ENCODE measurements at regions not wholly inside any gene's neighbourhood (a gene's known extent, or its start where the extent isn't known, plus 50 kb on each side); places are given as distances from the start of the nearest gene placed in this dataset.

DNA sequence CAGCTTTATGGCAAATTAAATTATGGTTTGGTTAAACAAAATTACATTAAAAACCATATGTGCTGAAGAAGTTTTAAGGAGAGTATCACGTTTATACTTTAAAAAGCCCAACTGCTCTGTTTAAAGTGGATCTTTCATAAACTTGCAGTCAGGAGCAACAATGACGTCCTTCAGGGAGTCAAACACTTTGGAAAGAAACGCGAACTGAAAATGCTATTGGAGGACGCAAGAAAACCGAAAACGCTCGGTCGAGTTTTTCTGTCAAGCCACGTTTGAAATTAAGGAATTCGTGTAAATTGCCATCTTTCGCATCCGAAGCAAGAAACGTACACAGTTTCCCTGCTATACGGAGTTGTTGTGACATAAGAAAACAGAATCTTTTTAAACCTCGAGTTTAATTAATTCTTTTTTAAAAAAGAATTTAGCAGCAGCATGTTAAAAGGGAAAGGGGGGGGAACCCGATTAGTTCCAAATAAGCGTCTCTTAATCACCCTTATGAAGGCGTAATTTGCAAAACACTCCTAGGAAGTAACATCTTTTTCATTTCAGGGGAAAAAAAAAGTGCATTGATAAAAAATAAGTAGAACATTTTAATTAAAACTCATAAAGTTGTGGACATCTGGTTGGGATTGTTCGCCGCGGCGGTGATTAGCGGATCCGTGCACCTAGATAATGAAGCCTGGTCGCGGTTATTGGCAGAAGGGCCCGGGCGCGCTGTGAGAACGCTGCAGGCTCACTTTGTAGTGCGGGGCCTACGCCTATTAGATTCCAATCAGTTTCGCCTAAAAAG lies 295.4 kb downstream of the TFAP2C start:
- H3K4me3 ChIP-seq: peak overlapping the region in 4 of 5 donors; percentile 14 to 35 (median 22)
- H3K4me1 ChIP-seq (replicated peaks in 1 of 2): peaks cover 0 to 9% of the 10 kb centered on the region in 2 donors
- in situ Hi-C loops (cut with MboI; ENCODE audit: low pct_unique_long_range_greater_than_20kb in 2 of 9, low sequenced_read_pairs in 9 of 9, unreplicated experiment in 9 of 9): no loop called here
- no peak overlapping the region for H3K27ac ChIP-seq
- 0 to 90% (median 3%) methylated on average over 11 to 34 of the region's 34 CpGs for WGBS, 10 experiments
- peak in 2 of 8 experiments; percentile 41 to 60 for ATAC-seq (replicated peaks in 6 of 8)

- 0 to 20% (median 0%) methylated on average over 3 to 20 of the region's 73 CpGs; no CpG with 5 or more reads in 3 of the 10 experiments for WGBS, 10 experiments
- peak; percentile 94 to 98 (median 94) for ATAC-seq (replicated peaks in 6 of 8)
Observed at GRCh38 chr20:56925082-56925830, 296.1 kb downstream of the TFAP2C start.

GRCh38 chr20:56925831-56926170 lies 296.7 kb downstream of the TFAP2C start:
- WGBS, 10 experiments: 0 to 17% (median 4%) methylated on average over 1 to 14 of the region's 17 CpGs; no CpG with 5 or more reads in 3 of the 10 experiments
- Histone ChIP-seq H3K4me1 (replicated peaks in 1 of 2) (peaks cover 0 to 9% of the 10 kb centered on the region in 2 donors), H3K4me3 (peak overlapping the region; percentile 14 to 35 (median 27)), H3K27ac (no peak overlapping the region)
- ATAC-seq (replicated peaks in 6 of 8): peak; percentile 14 to 64 (median 31)
- in situ Hi-C loops (cut with MboI; ENCODE audit: low pct_unique_long_range_greater_than_20kb in 2 of 9, low sequenced_read_pairs in 9 of 9, unreplicated experiment in 9 of 9): no loop called here

More at GRCh38 chr20:56925082-56925830, 296.1 kb downstream of the TFAP2C start:
- Histone ChIP-seq H3K4me3 (peak overlapping the region; percentile 14 to 35 (median 27)), H3K27ac (no peak overlapping the region), H3K4me1 (replicated peaks in 1 of 2) (peaks cover 0 to 9% of the 10 kb centered on the region in 2 donors)
- in situ Hi-C loops (cut with MboI; ENCODE audit: low pct_unique_long_range_greater_than_20kb in 2 of 9, low sequenced_read_pairs in 9 of 9, unreplicated experiment in 9 of 9): no loop called here

- in situ Hi-C loops (cut with MboI; ENCODE audit: low pct_unique_long_range_greater_than_20kb in 2 of 9, low sequenced_read_pairs in 9 of 9, unreplicated experiment in 9 of 9): no loop called here
- Histone ChIP-seq H3K4me3 (no peak overlapping the region), H3K27ac (no peak overlapping the region), H3K4me1 (replicated peaks in 1 of 2) (peaks cover 0 to 9% of the 10 kb centered on the region in 2 donors)
- ATAC-seq (replicated peaks in 6 of 8): no peak
- 33 to 100% (median 54%) methylated on average over 1 to 2 of the region's 2 CpGs; no CpG with 5 or more reads in 2 of the 10 experiments for WGBS, 10 experiments
Observed at GRCh38 chr20:56926501-56926900, 297.4 kb downstream of the TFAP2C start.

- Histone ChIP-seq H3K4me3 (no peak overlapping the region), H3K27ac (no peak overlapping the region), H3K4me1 (replicated peaks in 1 of 2) (peaks cover 0 to 9% of the 10 kb centered on the region in 2 donors)
- WGBS, 10 experiments: 0 to 93% (median 47%) methylated on average over 1 to 8 of the region's 8 CpGs
- in situ Hi-C loops (cut with MboI; ENCODE audit: low pct_unique_long_range_greater_than_20kb in 2 of 9, low sequenced_read_pairs in 9 of 9, unreplicated experiment in 9 of 9): no loop called here
- no peak for ATAC-seq (replicated peaks in 6 of 8)
Observed at GRCh38 chr20:56927127-56927526, 298.0 kb downstream of the TFAP2C start.

DNA sequence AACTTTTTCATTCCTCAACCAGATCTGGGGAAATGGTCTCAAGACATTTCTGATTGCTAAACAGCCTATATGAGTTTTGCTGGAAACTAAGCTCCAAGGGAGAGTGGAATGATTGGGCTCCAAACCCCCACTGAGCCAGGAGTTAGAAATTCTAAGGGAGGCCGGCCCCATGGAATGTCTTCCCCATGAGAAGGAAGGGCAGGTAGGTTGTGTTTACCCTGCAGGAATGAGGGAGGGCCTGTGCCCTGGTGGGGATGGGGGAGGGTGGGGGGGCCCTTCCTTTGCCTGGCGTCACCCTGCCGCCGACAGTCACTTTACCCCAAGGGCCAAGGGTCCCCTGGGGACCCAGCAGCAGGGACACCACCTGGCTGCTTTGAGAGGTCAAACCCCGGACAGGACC lies 298.9 kb downstream of the TFAP2C start:
- no peak for ATAC-seq (replicated peaks in 6 of 8)
- no CpG with 5 or more reads among the region's 5 CpGs for WGBS, 10 experiments
- in situ Hi-C loops (cut with MboI; ENCODE audit: low pct_unique_long_range_greater_than_20kb in 2 of 9, low sequenced_read_pairs in 9 of 9, unreplicated experiment in 9 of 9): no loop called here
- Histone ChIP-seq H3K4me1 (replicated peaks in 1 of 2) (peaks cover 0 to 9% of the 10 kb centered on the region in 2 donors), H3K27ac (no peak overlapping the region), H3K4me3 (no peak overlapping the region)

GRCh38 chr20:56929606-56930005 lies 300.5 kb downstream of the TFAP2C start:
- WGBS, 10 experiments: 0 to 80% (median 25%) methylated on average over 1 to 7 of the region's 7 CpGs
- no peak overlapping the region for H3K27ac ChIP-seq
- ATAC-seq (replicated peaks in 6 of 8): no peak
- in situ Hi-C loops (cut with MboI; ENCODE audit: low pct_unique_long_range_greater_than_20kb in 2 of 9, low sequenced_read_pairs in 9 of 9, unreplicated experiment in 9 of 9): no loop called here
- no peak overlapping the region for H3K4me3 ChIP-seq
- peaks cover 0 to 7% of the 10 kb centered on the region in 2 donors for H3K4me1 ChIP-seq (replicated peaks in 1 of 2)

DNA sequence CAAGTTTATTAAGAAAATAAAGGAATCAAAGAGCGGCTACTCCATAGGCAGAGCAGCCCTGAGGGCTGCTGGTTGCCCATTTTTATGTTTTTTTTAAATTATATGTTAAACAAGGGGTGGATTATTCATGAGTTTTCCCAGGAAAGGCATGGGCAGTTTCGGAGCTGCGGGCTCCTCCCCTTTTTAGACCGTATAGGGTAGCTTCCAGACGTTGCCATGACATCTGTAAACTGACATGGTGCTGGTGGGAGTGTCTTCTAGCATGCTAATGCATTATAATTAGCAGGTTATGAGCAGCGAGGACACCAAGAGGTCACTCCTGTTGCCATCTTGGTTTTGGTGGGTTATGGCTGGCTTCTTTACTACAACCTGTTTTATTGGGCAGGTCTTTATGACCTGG lies 301.8 kb downstream of the TFAP2C start:
- in situ Hi-C loops (cut with MboI; ENCODE audit: low pct_unique_long_range_greater_than_20kb in 2 of 9, low sequenced_read_pairs in 9 of 9, unreplicated experiment in 9 of 9): no loop called here
- no peak overlapping the region for H3K4me3 ChIP-seq
- ATAC-seq (replicated peaks in 6 of 8): peak in 2 of 8 experiments; percentile 42 to 94
- H3K4me1 ChIP-seq (replicated peaks in 1 of 2): peaks cover 0 to 2% of the 10 kb centered on the region in 2 donors
- no peak overlapping the region for H3K27ac ChIP-seq
- 34 to 100% (median 68%) methylated on average over 1 to 6 of the region's 6 CpGs; no CpG with 5 or more reads in 2 of the 10 experiments for WGBS, 10 experiments

- 61 to 94% (median 81%) methylated on average over 1 to 6 of the region's 6 CpGs for WGBS, 10 experiments
Observed at GRCh38 chr20:56932575-56933330, 303.6 kb downstream of the TFAP2C start.

DNA sequence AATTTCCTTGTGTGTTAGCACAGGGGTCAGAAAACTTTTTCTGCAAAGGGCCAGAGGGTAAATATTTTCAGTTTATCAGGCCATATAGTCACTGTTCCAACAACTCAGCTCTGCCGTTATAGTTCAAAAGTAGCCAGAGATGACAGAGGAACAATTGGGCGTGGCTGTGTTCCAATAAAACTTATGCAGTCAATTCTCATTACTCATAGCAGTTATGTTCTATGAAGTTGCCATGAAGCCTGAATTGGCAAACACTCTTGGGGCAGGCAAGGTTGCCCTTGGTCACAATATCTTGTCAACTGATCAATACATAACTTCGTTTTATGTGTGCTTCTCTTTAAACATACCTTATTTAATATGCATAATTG lies 304.2 kb downstream of the TFAP2C start:
- WGBS, 10 experiments: 19 to 96% (median 68%) methylated on average over 2 to 3 of the region's 3 CpGs; no CpG with 5 or more reads in 2 of the 10 experiments
- H3K4me1 ChIP-seq (replicated peaks in 1 of 2): no peaks in the 10 kb centered on the region
- peak in 3 of 8 experiments; percentile 53 to 98 (median 84) for ATAC-seq (replicated peaks in 6 of 8)
- H3K4me3 ChIP-seq: no peak overlapping the region
- in situ Hi-C loops (cut with MboI; ENCODE audit: low pct_unique_long_range_greater_than_20kb in 2 of 9, low sequenced_read_pairs in 9 of 9, unreplicated experiment in 9 of 9): no loop called here
- H3K27ac ChIP-seq: no peak overlapping the region

More at GRCh38 chr20:56932575-56933330, 303.6 kb downstream of the TFAP2C start:
- Histone ChIP-seq H3K4me1 (replicated peaks in 1 of 2) (no peaks in the 10 kb centered on the region), H3K27ac (no peak overlapping the region), H3K4me3 (no peak overlapping the region)
- ATAC-seq (replicated peaks in 6 of 8): no peak
- in situ Hi-C loops (cut with MboI; ENCODE audit: low pct_unique_long_range_greater_than_20kb in 2 of 9, low sequenced_read_pairs in 9 of 9, unreplicated experiment in 9 of 9): no loop called here

DNA sequence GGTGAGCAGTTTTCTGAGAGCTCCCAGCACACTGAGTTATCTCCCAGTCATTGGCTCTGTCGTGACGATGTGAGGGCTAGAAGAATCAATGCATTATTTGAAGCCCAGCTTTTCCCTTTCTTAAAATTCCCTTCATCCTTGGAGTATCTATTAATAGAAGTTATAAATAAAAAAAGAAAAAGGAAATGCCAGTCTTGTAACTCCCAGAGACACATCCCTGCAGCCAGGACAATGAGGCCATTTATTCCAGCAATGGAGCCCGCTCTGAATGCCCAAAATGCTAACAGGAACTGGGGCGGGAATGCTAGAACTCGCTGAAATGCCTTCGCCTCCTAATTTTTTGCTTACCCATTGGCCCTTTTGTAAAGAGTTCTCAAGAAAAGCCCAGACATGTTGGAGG lies 305.8 kb downstream of the TFAP2C start:
- Histone ChIP-seq H3K4me3 (no peak overlapping the region), H3K4me1 (replicated peaks in 1 of 2) (no peaks in the 10 kb centered on the region), H3K27ac (no peak overlapping the region)
- in situ Hi-C loops (cut with MboI; ENCODE audit: low pct_unique_long_range_greater_than_20kb in 2 of 9, low sequenced_read_pairs in 9 of 9, unreplicated experiment in 9 of 9): no loop called here
- 65 to 100% (median 78%) methylated on average over 1 to 6 of the region's 6 CpGs; no CpG with 5 or more reads in 1 of the 10 experiments for whole genome bisulfite sequencing, 10 experiments
- ATAC-seq (replicated peaks in 6 of 8): no peak

DNA sequence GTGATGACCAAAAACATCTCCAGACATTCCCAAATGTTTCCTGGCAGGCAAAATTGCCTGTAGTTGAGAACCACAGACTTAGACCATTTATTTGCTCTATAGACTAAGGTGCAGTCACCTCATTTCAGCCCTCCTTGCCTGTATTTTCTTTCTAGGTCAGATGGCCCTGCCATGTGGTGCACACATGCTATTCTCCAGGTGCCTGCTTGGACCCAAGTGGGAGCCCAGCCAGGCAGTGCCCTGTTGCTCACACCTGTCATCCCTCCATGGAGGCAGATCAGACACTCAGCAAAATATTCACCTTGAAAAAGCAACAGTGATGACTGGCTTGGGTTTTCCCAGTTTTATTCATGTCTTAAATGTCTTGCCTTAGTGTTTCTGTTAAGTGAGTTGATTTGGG lies 311.4 kb downstream of the TFAP2C start:
- no peak overlapping the region for H3K4me3 ChIP-seq
- H3K27ac ChIP-seq: no peak overlapping the region
- H3K4me1 ChIP-seq (replicated peaks in 1 of 2): no peaks in the 10 kb centered on the region
- no peak for ATAC-seq (replicated peaks in 6 of 8)
- in situ Hi-C loops (cut with MboI; ENCODE audit: low pct_unique_long_range_greater_than_20kb in 2 of 9, low sequenced_read_pairs in 9 of 9, unreplicated experiment in 9 of 9): no loop called here
